Activated T-cell treated with anti-CD3 and anti-CD28 coated beads for 4 hours (primary cell): ENCODE measurements at regions not wholly inside any gene's neighbourhood (a gene's known extent, or its start where the extent isn't known, plus 50 kb on each side); places are given as distances from the start of the nearest gene placed in this dataset.
"Not testable (repeated sequence)": the region's sequence is repeated elsewhere in the genome, so short reads cannot be mapped to it uniquely, and the experiment has no call there.

Experiments used
- DNase-seq: peaks from one replicate; pipeline ENCODE4 v3.0.0-alpha.2; 2020

GRCh38 chr16:51271156-51271701 is 120.2 kb upstream of the SALL1 start:
- no peak for DNase-seq

- DNase-seq = no peak
Measured at GRCh38 chr16:51268237-51268636, 117.2 kb upstream of the SALL1 start.

- no peak for DNase-seq
Measured at GRCh38 chr16:51267681-51268080, 116.6 kb upstream of the SALL1 start.

GRCh38 chr16:51262428-51262827 is 111.4 kb upstream of the SALL1 start:
- no peak for DNase-seq

GRCh38 chr16:51261919-51262318 is 110.8 kb upstream of the SALL1 start:
- DNase-seq = no peak

- no peak for DNase-seq
Measured at GRCh38 chr16:51255349-51255972, 104.4 kb upstream of the SALL1 start.

GRCh38 chr16:51254390-51254789 is 103.3 kb upstream of the SALL1 start:
- DNase-seq = not testable (repeated sequence)

GRCh38 chr16:51248217-51248616 is 97.1 kb upstream of the SALL1 start:
- no peak for DNase-seq

- no peak for DNase-seq
Measured at GRCh38 chr16:51245658-51245995, 94.6 kb upstream of the SALL1 start.

GRCh38 chr16:51244887-51245657 is 94.0 kb upstream of the SALL1 start:
- DNase-seq = no peak

GRCh38 chr16:51243936-51244436 is 92.9 kb upstream of the SALL1 start:
- DNase-seq = no peak

- no peak for DNase-seq
Measured at GRCh38 chr16:51242296-51242994, 91.4 kb upstream of the SALL1 start.

GRCh38 chr16:51239196-51239595 is 88.1 kb upstream of the SALL1 start:
- no peak for DNase-seq

GRCh38 chr16:51237861-51238378 is 86.8 kb upstream of the SALL1 start:
- DNase-seq = no peak

- DNase-seq = no peak
Measured at GRCh38 chr16:51237207-51237606, 86.1 kb upstream of the SALL1 start.

- no peak for DNase-seq
Measured at GRCh38 chr16:51236583-51236982, 85.5 kb upstream of the SALL1 start.

- DNase-seq = no peak
Measured at GRCh38 chr16:51231702-51232101, 80.6 kb upstream of the SALL1 start.

- DNase-seq = not testable (repeated sequence)
Measured at GRCh38 chr16:51230035-51230434, 79.0 kb upstream of the SALL1 start.

GRCh38 chr16:51228097-51228659 is 77.1 kb upstream of the SALL1 start:
- DNase-seq = no peak

GRCh38 chr16:51225878-51226277 is 74.8 kb upstream of the SALL1 start:
- DNase-seq = no peak

GRCh38 chr16:51224317-51224716 is 73.2 kb upstream of the SALL1 start:
- no peak for DNase-seq

- DNase-seq = no peak
Measured at GRCh38 chr16:51222016-51222415, 70.9 kb upstream of the SALL1 start.

GRCh38 chr16:51211148-51211547 is 60.1 kb upstream of the SALL1 start:
- DNase-seq = no peak
